ENCODE measurements at regions not wholly inside any gene's neighbourhood (a gene's known extent, or its start where the extent isn't known, plus 50 kb on each side); places are given as distances from the start of the nearest gene placed in this dataset.

DNA sequence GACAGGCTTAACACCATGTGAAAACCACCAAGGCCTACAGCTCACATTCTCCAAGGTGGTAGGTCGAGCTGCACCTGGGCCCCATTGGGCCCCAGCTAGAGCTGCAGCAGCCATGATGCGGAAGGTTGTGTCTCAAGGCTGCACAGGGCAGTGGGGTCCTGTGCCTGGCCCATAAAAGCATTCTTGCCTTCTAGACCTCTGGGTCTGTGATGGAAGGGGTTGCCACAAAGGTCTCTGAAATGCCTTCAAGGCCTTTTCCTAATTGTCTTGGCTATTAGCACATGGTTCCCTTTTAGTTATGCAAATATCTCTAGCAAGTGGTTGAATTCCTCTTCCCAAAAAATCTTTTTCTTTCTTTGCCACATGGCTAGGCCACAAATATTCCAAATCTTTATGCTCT is 52.5 kb upstream of the C11orf58 start:
- no peak for DNase-seq

DNA sequence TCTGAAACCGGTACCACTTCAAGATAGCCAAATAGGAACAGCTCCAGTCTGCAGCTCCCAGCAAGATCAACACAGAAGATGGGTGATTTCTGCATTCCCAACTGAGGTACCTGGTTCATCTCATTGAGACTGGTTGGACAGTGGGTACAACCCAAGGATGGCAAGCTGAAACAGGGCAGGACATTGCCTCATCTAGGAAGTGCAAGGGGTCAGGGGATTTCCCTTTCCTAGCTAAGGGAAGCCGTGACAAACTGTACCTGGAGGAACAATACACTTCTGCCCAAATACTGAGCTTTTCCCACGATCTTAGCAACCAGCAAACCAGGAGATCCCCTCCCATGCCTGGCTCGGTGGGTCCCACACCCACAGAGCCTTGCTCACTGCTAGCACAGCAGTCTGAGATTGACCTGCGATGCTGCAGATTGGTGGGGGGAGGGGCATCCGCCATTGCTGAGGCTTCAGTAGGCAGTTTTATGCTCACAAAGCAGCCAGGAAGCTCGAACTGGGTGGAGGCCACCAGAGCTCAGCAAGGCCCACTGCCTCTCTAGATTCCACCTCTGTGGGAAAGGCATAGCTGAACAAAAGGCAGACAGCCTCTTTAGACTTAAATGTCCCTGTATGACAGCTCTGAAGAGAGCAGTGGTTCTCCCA is 59.9 kb upstream of the C11orf58 start:
- DNase-seq = no peak

DNA sequence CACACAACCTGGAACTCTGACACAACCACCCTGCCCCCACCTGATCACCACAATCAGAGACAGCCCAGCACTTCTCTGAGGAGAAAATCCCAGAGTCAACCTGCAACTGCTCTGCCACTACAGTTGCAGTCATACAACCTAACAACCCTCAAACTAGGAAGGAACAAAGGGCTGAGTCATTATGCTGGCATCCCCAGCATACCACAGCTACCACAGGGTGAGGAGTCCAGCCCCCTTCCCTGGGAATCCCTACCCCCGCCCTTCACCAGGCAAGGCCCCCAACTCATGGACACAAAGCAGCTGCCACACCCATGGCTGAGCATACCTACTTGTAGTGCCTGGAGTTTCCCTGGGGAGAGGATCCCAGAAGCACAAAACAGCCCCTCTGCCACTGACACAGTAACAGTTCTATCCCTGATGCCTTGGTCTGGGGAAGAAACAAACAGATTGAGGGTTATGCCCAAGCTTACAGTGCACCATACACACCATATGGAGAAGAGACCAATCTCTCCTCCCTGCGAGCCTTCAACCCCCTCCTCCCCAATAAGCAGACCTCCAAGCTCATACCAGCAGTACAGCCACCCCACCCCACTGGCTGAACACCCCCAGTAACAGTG is 68.5 kb upstream of the C11orf58 start:
- no peak for DNase-seq

DNA sequence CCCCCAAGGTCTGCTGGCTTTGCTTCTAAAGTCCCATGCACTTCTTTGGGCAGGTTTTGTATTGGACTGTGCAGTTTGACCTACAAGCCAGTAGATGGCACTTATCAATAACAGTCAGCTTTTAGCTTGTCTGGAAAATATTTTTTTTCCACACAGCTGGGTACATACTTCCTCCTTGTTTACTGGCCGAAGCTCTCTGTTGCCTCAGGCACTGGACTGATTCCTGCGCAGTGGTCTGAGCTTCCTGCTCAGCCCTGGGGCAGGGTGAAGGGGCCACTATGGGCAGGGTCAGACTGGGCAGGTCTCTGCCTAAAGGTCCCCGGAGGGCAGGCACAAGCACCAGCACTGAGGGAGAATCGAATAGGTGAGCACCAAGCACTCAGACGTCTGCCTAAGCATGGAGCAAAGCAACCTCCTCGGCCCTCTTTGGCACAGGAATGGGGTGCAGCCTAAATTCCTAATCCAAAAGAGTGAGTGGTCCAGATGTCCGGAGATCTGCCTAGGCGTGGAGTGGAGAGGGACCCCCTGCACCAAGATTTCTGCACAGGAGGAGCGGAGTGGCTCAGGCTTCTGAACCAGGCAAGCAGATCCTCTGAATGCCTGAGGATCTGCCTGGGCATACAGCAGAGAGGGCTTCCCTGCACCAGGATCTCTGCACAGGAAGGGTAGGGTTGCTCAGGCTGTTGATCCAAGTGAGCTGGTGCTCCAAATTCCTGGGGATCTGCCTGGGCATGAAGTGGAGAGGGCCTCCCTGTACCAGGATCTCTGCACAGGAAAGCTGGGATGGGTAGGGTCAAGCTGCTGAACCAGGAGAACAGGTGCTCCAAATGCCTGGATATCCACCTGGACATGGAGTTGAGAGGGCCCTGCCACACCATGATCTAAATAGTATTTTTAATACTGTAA is 105.9 kb upstream of the C11orf58 start:
- peak; percentile 7 for DNase-seq

DNA sequence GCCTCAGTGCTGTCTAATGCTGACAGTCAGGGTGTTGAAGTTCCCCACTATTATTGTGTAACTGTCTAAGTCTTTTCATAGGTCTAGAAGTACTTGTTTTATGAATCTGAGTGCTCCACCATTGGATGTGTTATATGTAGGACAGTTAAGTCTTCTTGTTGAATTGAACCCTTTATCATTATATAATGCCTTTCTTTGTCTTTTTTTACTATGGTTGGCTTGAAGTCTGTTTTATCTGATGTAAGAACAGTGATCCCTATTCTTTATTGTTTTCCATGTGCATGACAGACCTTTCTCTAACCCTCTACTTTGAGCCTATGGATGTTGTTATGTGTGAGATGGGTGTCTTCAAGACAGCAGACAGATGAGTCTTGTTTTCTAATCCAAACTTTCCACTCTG is 107.8 kb upstream of the C11orf58 start:
- no peak for DNase-seq

DNA sequence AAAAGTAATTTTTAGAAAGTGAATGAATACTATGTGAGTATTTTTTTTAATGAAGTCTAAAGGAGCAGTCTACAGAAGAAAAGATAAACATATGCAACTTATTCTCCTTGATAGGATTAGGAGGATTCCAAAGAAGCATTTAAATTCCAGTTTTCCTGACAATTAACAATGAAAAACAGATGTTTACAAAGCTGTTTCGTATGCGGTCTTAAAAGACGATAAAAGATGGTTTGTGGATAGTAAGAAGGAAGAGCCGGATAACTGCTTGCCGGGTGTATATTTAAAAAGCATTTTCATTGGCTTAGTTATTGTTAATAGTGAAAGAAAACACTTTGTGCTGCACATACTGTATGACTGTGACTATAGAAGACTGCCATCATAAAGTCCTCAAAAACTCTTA is 120.0 kb upstream of the C11orf58 start:
- DNase-seq = no peak

DNA sequence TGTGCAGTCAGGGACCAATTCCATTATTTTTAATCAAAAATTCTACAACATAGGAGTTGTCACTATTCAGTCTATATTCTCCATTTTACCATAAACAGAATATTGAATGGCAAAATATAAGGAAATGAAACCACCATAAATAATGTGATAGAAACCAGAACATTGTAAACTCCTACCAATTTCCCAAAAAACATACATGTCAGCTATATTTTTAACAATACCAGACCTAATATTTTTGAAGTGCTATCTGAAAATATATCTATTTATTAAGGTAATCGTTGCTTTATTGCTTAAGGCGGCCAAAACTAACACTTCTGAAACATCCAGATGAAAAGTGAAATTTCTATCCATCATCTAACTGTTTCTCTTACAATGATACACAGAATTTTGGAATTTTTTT is 123.0 kb upstream of the C11orf58 start:
- DNase-seq = no peak

DNA sequence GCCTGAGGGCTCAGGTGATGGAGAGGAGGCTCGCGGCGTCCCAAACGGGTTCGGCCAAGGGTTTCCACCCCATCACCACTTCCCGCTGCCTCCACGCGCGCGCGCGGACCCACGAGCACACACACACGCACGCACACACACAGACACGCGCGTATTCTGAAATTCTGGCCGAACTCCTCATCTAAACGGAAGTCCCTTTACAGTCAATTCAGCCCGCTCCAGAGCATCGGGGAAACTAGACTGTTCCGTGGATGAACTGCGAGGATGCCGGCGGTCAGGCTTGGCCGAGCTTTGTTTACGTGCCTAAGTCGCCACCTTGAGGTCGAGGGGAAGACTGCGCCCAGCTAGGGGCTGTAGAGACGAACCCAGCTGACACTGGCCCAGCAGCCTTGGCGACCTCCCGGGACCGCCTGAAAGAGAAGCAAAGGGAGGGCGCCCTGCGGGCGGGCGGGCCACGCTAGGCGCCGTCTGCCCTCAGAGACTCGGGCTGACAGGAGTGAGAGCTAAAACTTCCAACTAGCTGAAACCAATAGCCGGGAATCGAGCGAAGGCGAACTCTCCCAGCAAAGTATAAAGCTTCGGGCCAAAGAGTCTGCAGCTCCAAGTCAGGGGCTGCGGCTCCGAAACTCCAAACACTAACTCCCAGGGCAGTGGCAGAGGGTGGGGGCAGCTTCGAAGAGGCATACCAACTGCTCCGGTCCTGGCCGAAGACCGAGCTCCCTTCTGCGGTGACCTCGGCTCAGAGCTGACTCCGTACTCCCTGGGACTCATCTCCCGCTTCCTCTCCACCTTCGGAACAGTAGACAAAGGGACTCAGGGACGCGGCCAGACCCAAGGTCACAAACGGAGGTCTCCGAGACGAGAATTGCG is 124.7 kb upstream of the C11orf58 start:
- peak; percentile 85 for DNase-seq

DNA sequence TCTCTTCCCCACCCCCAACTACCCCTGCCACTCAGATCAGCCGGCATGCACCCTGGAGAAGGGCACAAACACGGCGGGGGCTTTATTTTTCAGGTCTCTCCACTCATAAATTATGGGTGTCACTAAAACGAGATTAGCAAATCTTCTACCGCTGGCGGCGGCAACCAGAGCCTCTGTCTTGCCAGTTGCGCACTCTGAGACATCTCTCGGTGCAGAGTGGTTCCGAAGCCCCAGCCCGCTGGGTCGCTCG is 125.3 kb upstream of the C11orf58 start:
- DNase-seq = no peak

DNA sequence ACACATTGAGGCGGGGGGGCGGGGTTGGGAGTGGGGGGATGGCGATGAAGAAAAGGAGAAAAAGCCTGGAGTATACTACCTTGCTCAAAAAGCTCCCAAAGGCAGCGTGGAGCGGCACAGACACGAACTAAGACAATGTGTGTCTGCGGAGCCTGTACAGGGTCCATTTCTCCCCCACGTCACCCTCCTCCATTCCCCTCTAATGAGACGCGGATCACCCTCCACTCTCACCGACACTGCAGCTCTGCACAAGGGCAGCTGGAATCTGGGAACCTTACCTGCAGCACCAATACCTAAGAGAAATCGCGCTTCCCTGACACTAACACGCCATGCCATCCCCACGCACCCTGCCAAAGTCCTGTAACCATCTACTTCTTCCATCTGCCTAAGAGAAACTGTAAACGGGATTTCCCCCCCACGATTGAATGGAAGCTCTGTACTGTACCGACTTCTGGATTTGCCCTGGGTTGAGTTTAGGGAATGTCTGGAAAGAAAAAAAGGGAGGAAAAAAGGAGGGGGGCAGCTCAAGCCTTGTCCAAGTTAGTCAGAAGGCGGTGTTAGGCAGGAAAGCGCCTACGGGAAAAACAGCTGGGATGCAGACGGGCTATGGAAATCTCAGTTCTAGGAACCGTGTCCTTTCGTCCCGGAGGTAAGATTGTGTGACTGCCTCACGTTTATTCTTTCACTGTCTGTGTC is 125.7 kb upstream of the C11orf58 start:
- no peak for DNase-seq

DNA sequence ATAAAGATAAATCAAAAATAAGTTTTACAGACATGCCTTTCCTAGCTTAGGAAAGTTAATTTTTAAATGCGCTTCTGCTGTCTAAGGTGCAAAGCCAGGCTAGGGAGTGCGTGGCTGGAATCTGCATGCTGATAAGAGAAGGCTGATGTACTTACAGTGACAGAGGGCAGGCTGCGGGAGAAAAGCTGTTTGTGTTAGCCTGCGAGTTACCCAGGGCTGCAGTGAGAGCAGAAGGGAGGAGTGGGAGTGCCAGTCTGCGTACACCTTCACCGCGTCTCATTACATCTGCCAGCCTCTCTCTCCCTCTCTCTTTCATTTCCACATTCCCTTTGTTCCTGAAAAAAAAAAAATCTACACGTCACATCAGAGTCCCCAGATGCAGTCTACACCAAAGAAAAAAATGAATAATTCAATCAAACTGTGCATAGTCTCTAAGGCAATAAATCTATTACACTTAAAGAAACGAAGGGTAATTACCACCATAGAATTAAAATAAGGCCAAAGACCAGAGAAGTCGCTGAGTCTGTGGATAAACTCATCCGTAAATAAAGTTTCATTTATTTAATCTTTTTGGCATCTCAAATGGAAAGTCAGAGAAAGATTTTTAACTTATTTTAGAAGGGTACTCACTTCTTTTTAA is 126.4 kb upstream of the C11orf58 start:
- DNase-seq = no peak

DNA sequence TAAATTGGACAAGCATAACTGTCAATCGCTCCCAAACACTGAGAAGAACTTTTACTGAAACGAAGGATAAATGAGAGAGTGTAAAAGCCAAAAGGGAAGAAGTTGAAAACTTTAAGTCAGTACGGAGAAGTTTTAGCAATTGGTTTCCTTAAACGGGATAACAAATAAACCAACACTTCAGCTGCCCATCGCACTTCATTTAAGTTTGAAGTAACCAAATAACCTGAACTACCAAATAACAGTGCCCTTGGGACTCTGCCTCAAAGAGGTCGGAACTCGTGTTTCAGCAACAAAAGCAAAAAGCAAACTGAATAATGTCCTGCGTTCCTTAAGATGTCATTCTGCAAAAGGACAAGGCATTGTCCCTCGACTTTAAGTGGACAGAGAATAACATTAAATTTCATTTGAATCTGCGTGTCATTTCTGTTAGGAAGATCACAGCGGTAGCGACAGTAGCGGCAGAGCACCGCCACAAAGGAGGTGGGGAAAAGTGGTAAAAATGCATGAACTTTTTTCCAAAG is 127.0 kb upstream of the C11orf58 start:
- no peak for DNase-seq

DNA sequence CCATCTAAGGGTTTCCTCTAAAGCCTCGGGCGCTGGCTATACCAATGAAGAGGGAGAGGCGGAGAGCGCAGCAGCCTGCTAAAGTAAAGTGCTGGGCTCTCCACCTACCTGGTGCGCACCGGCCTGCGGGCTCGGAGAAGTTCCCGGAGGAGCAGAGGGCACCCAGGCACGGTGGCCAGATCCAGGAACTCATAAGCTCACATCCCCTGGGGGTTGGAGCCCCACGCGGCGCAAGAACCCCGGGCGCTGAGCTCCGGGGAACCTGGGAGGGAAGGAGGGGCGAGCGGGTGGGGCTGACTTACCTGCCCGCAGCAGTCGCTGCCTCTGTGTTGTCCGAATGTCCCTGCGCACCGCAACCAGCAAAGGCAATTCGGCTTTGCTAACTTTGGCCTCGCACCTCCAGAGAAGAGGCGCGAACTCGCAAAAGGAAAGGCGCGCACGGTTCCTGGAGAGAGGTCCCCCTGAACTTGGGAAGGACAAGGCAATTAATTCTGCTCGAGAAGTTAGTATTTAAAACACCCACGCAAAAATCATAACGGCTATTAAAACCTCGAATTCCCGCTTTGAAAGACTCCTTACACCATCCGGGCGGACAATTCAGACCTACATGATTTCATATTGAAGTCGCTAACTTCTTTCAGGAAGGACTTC is 127.6 kb upstream of the C11orf58 start:
- DNase-seq = no peak

DNA sequence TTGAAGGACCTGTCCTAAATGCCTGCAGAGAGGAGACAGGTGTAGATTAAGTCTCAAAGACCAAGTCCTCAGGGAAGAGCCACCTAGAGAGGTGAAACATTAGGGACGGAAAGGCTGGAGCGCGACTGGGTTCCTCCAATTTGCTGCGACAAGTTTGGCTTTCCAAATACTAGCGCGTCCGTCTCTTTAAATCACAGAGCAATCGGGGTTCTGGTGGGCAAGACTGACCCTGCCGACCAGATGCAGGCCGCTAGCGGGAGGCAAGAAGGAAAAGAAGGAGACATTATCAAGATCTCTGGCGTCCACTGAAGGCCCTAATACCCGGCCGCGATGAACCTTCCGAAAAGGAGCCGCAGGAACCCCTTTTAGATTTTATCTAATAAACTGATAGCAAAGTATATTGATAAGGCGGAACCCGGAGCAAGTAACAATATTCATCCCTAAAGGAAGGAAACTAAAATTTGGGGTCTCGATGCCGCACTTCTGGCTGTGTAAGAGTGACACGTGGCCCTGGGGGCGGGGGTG is 128.2 kb upstream of the C11orf58 start:
- no peak for DNase-seq

DNA sequence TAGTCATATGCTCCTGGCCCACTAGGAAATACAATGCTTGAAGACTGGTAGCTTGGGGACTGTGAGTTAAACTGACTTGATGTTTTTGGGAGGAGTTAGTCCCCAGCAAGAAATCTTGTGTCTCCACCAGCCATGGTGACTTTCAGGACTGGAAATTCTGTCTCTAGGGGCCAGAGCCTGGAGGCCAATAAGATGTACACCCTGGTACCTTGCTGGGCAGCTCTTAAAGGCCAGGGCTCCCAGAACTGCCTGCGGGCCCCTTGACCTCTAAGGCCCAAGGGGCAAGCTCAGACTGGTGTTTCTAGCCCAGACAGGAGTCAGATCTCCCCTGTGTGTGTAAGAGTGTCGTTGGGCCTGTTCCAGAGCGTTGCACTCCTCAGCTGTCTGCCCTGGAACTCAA is 128.7 kb upstream of the C11orf58 start:
- DNase-seq = no peak

DNA sequence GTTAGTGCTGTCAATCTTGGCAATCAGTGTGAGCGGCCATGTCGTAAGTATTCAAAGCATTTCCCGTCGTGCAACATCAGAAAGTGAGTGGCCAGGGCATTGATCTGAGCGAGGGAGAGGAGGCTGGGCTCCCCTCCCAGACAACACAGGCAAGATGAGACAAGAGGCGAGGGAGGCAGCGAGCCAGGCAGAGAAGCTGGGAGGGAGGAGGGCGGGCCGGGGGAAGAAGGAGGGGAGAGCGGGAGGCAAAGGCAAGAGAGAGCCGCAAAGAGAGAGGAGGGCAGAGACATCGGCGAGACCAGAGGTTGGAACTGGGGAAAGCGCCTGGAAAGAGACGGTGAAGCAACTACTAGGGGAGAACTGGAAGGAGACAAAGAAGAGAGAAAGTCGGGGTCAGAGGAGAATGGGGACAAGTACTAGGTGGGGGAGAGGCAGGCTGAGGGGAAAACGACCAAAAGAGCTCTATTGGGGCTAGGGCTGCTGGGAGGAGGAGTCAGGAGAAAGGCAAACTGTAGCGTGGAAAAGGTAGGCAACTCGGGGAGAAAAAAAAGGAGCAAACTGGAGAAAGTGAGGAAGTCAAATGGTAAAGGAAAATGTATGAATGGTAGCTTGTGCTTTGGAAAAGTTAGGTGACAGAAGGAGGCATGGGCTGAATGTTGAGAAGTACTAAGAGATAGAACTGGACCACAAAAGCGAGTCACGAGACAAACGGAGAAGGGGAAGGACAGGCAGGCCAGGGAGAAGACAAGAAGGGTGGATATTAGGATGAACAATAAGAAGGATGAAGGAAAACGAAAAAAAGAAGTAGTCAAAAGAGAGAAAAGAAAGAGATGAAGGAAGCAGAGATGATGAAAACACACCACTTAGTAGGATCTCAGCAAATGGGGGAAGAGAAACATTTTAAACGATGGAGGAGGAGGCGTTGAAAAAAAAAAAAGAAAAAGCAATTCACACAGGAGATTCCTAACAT is 130.5 kb upstream of the C11orf58 start:
- no peak for DNase-seq

DNA sequence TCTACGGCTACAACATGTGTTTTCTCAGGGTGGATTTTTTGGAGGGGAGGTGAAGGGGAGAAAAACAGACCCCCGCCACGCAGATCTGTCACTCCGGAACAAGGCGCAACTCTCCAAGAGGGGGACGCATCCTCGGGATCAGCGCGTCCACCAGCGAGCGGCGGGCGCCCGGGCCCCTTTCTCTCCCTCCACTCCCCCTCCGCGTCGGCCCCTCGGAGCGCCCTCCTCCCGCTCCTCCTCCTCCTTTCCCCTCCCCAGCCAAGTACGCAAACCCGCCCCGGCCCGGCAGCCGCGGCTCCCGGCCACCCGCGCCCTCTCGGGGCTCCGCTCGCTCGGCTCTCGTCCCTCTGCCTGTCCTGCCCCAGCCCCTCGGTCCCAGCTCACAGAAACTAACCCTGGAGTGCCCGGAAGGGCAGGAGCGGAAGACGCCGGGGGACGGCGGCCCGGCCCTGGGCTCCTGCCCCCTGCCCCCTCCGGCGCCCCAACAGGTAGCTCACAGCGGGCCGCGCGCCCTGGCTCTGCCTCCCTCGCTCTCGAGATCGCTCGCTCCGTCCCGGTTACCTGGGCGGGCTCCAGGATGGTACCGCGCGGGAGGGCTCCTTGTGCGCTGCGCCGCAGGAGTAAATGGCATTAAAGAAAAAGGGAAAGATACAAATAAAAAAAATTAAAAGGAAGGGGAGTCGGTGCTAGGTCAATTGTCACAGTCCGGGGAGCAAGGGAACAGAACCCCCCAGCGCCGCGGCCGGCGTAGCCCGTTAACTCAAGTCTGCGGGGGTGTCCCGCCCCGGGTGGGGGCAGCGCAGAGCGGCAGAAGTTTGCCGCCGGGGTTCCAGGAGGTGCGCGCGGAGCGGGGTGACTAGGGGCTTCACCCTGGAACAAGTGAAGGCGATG is 131.4 kb upstream of the C11orf58 start:
- no peak for DNase-seq

DNA sequence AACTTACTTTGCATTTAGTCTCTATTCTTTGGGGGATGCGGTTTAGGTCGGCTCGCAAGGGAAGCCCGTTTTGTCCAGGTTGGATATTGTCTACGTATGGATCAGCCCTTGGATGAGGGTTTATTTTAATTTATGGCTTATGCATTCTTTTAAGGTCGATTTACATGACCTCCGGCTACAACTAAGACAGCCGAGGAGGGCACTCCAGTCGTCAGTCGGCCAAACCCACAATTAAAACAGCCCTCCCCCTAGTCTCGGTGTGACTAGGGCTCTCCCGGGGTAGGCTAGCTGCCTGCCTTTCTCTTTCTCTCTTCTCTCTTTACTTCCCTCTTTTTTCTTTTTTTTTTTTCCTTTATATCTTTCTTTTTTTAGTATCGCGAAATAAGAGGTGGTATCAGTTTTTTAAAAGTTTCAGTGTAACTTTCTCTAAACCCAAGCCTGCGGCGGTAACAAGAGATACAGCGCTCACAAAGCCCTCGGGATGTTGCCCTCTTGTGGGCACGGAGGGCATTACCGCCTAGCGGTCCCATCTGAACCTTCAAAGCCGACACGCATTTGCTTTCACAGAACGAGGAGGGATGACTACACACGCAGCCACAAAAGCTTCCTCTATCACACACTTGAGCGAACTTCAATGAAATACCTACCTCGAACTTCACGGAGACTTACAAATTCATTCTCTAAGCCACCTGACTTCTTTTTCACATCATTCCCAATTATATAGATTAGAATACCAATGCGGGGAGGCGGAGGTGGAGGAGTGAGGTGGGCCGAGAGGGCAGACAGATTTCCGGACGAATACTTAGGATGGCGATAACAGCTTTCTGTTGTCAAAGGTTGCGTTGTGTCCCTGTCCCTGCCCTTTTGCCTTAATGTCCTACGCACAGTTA is 132.3 kb upstream of the C11orf58 start:
- DNase-seq = peak; percentile 87
